Suprapubic skin (tissue), 4 donors: ENCODE measurements at regions not wholly inside any gene's neighbourhood (a gene's known extent, or its start where the extent isn't known, plus 50 kb on each side); places are given as distances from the start of the nearest gene placed in this dataset.
"Not testable (repeated sequence)": the region's sequence is repeated elsewhere in the genome, so short reads cannot be mapped to it uniquely, and the experiment has no call there.

ENCODE experiments used
- DNase-seq, 2 donors: peaks; one replicate each; pipeline ENCODE4 v3.0.0-alpha.2; 2019; ENCODE audit warnings: low spot score in 2 of 2
- H3K27ac ChIP-seq: fragments of 200-600 bp; sonication (generic); one replicate; pipeline ENCODE4 v1.5.1; 2019
- H3K27me3 ChIP-seq: fragments of 200-600 bp; sonication (generic); one replicate; pipeline ENCODE4 v1.5.1; 2019
- H3K36me3 ChIP-seq: fragments of 200-600 bp; sonication (generic); one replicate; pipeline ENCODE4 v1.5.1; 2019
- H3K4me1 ChIP-seq: fragments of 200-600 bp; sonication (generic); one replicate; pipeline ENCODE4 v1.5.1; 2019
- H3K4me3 ChIP-seq: fragments of 200-600 bp; sonication (generic); one replicate; pipeline ENCODE4 v1.5.1; 2019; ENCODE audit warnings: mild to moderate bottlenecking
- H3K9me3 ChIP-seq: fragments of 200-600 bp; sonication (generic); one replicate; pipeline ENCODE4 v1.5.1; 2019
- CTCF ChIP-seq, 2 donors: fragments of 200-600 bp in 1 of 2; fragments of 450-650 bp in 1 of 2; sonication (generic) in 1 of 2; IDR thresholded peaks; one replicate each; pipeline ENCODE4 v1.5.1; 2016 to 2019; ENCODE audit warnings: antibody characterized with exemption in 2 of 2, mild to moderate bottlenecking in 1 of 2, moderate library complexity in 1 of 2
- EP300 ChIP-seq: sonication (generic); formaldehyde crosslinking; IDR thresholded peaks from one replicate; pipeline ENCODE4 v1.6.1; 2017; ENCODE audit warnings: antibody characterized with exemption
- POLR2A ChIP-seq, 2 donors: fragments of 450-650 bp; IDR thresholded peaks; one replicate each; pipeline ENCODE4 v1.6.1; 2017; ENCODE audit warnings: antibody characterized with exemption in 2 of 2, mild to moderate bottlenecking in 2 of 2, moderate library complexity in 2 of 2
- POLR2AphosphoS5 ChIP-seq, 3 donors: sonication (generic); formaldehyde crosslinking; IDR thresholded peaks; one replicate each; pipeline ENCODE4 v1.6.1; 2017; ENCODE audit warnings: antibody characterized with exemption in 3 of 3
- WGBS: methylation state at CpG from one replicate; pipeline ENCODE4 v1.1.5; 2018; 5-methylcytosine and 5-hydroxymethylcytosine counted together

DNA sequence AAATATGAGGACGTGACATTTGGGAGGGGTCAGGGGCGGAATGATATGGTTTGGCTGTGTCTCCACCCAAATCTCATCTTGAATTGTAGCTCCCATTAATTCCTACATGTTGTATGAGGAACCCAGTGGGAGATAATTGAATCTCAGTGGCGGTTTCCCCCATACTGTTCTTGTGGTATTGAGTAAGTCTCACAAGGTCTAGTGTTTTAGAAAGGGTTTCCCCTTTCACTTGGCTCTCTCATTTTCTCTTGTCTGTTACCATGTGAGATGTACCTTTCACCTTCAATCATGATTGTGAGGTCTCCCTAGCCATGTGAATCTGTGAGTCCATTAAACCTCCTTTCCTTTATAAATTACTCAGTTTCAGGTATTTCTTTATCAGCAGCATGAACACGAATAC is 663.6 kb upstream of the CHRM3 start:
- Histone ChIP-seq H3K27me3 (no peaks in the 10 kb centered on the region), H3K27ac (no peak overlapping the region), H3K9me3 (peaks cover 4% of the 10 kb centered on the region), H3K4me3 (no peak overlapping the region), H3K36me3 (no peaks in the 10 kb centered on the region), H3K4me1 (no peaks in the 10 kb centered on the region)
- no peak for DNase-seq
- TF ChIP-seq EP300 = no peak
- WGBS = 84% methylated on average over 4 of the region's 4 CpGs

- H3K36me3 ChIP-seq = no peaks in the 10 kb centered on the region
- WGBS = 82% methylated on average over 2 of the region's 2 CpGs
- H3K27me3 ChIP-seq = no peaks in the 10 kb centered on the region
- TF ChIP-seq EP300 = no peak
- no peak for TF ChIP-seq POLR2AphosphoS5 (IDR thresholded peaks at IDR 0.05)
- TF ChIP-seq POLR2A (IDR thresholded peaks at IDR 0.05) = no peak
- TF ChIP-seq CTCF (IDR thresholded peaks at IDR 0.05) = no peak
- no peaks in the 10 kb centered on the region for H3K9me3 ChIP-seq
- no peaks in the 10 kb centered on the region for H3K4me1 ChIP-seq
- no peak for DNase-seq
- no peak overlapping the region for H3K27ac ChIP-seq
- H3K4me3 ChIP-seq = no peak overlapping the region
Observed at GRCh38 chr1:238710697-238711096, 675.7 kb upstream of the CHRM3 start.

DNA sequence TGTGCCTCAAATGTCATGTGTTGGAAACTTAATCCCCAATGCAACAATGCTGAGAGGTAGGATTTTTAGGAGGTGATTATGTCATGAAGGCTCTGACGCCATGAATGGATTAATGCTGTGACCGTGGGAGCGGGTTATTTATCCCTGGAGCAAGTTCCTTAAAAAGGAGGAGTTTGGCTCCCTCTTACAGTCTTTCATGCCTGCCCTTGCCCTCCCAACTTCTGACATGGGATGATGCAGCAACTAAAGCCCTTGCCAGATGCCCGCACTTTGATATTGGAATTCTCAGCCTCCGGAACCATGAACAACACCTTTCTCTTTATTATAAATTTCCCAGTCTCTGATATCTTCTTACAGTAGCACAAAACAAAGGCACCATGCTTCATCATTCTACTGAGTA is 685.3 kb upstream of the CHRM3 start:
- no peak overlapping the region for H3K27ac ChIP-seq
- TF ChIP-seq EP300 (no peak), POLR2A (IDR thresholded peaks at IDR 0.05) (no peak), POLR2AphosphoS5 (IDR thresholded peaks at IDR 0.05) (no peak), CTCF (IDR thresholded peaks at IDR 0.05) (no peak)
- no peaks in the 10 kb centered on the region for H3K27me3 ChIP-seq
- no peaks in the 10 kb centered on the region for H3K4me1 ChIP-seq
- H3K4me3 ChIP-seq = no peak overlapping the region
- no peaks in the 10 kb centered on the region for H3K36me3 ChIP-seq
- 42% methylated on average over 5 of the region's 5 CpGs for WGBS
- DNase-seq = no peak
- H3K9me3 ChIP-seq = no peaks in the 10 kb centered on the region

GRCh38 chr1:238690415-238690814 is 696.0 kb upstream of the CHRM3 start:
- DNase-seq = no peak
- no peak overlapping the region for H3K4me3 ChIP-seq
- TF ChIP-seq POLR2AphosphoS5 (IDR thresholded peaks at IDR 0.05) = no peak
- TF ChIP-seq POLR2A (IDR thresholded peaks at IDR 0.05) = no peak
- TF ChIP-seq EP300 = no peak
- TF ChIP-seq CTCF (IDR thresholded peaks at IDR 0.05) = no peak
- H3K36me3 ChIP-seq = no peaks in the 10 kb centered on the region
- no peaks in the 10 kb centered on the region for H3K4me1 ChIP-seq
- H3K27ac ChIP-seq = no peak overlapping the region
- H3K27me3 ChIP-seq = no peaks in the 10 kb centered on the region
- H3K9me3 ChIP-seq = peaks cover 3% of the 10 kb centered on the region

DNA sequence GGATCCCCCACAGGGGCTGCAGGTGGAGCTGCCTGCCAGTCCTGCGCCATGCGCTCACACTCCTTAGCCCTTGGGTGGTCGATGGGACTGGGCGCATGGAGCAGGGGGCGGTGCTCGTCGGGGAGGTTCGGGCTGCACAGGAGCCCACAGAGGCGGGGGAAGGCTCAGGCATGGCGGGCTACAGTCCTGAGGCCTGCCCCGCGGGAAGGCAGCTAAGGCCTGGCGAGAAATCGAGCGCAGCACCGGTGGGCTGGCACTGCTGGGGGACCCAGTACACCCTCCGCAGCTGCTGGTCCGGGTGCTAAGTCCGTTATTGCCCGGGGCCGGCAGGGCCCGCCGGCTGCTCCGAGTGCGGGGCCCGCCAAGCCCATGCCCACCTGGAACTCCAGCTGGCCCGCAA is 701.8 kb upstream of the CHRM3 start:
- WGBS = 91% methylated on average over 13 of the region's 27 CpGs
- DNase-seq = not testable (repeated sequence)

GRCh38 chr1:238681451-238681850 is 704.9 kb upstream of the CHRM3 start:
- Histone ChIP-seq H3K4me1 (no peaks in the 10 kb centered on the region), H3K27ac (no peak overlapping the region), H3K4me3 (no peak overlapping the region), H3K27me3 (no peaks in the 10 kb centered on the region), H3K9me3 (no peaks in the 10 kb centered on the region), H3K36me3 (no peaks in the 10 kb centered on the region)
- TF ChIP-seq EP300 (no peak), POLR2AphosphoS5 (IDR thresholded peaks at IDR 0.05) (no peak), POLR2A (IDR thresholded peaks at IDR 0.05) (no peak), CTCF (IDR thresholded peaks at IDR 0.05) (no peak)
- WGBS = 91% methylated on average over 4 of the region's 4 CpGs
- DNase-seq = no peak

More for the DNA sequence above, 701.8 kb upstream of the CHRM3 start:
- not testable (repeated sequence) for H3K4me1 ChIP-seq, H3K27ac ChIP-seq, H3K9me3 ChIP-seq, H3K27me3 ChIP-seq, H3K4me3 ChIP-seq, H3K36me3 ChIP-seq
